ENCODE measurements at regions not wholly inside any gene's neighbourhood (a gene's known extent, or its start where the extent isn't known, plus 50 kb on each side); places are given as distances from the start of the nearest gene placed in this dataset.

GRCh38 chr4:11693693-11694092 is 265.0 kb upstream of the HS3ST1 start:
- no peak overlapping the region for H2AFZ ChIP-seq (ENCODE audit: low read length)
- H2BK5ac ChIP-seq (ENCODE audit: low read depth, low read length): no peak overlapping the region
- H2BK120ac ChIP-seq (replicated peaks; ENCODE audit: low read depth, low read length): no peak overlapping the region
- no peak overlapping the region for H3K4ac ChIP-seq (replicated peaks; ENCODE audit: insufficient read length, low read depth, low read length)
- no peaks in the 10 kb centered on the region for H3K79me2 ChIP-seq (ENCODE audit: control insufficient read depth in 1 of 2, insufficient read depth in 2 of 2, low read length in 2 of 2)
- no peak for TF ChIP-seq JUND (IDR thresholded peaks at IDR 0.05; ENCODE audit: low read length)
- H3K4me3 ChIP-seq (ENCODE audit: extremely low read depth in 1 of 4, insufficient read depth in 2 of 4, low read depth in 3 of 4, low read length in 4 of 4): no peak overlapping the region
- H4K5ac ChIP-seq (ENCODE audit: insufficient read length, low read depth, low read length): no peak overlapping the region
- no peak overlapping the region for H3K4me2 ChIP-seq (ENCODE audit: insufficient read depth in 1 of 2, low read depth in 2 of 2, low read length in 2 of 2)
- no peak overlapping the region for H3K9ac ChIP-seq (replicated peaks in 1 of 4; ENCODE audit: extremely low read depth in 1 of 4, low read depth in 3 of 4, low read length in 3 of 4)
- H3K27me3 ChIP-seq (replicated peaks in 1 of 4; ENCODE audit: control insufficient read depth in 3 of 4, extremely low read depth in 1 of 4, insufficient read depth in 3 of 4, low read length in 3 of 4): no peaks in the 10 kb centered on the region
- H3K4me1 ChIP-seq (replicated peaks in 1 of 4; ENCODE audit: control insufficient read depth in 3 of 4, insufficient read depth in 4 of 4, low read length in 3 of 4): no peaks in the 10 kb centered on the region
- H2BK15ac ChIP-seq (ENCODE audit: low read length): no peak overlapping the region
- no peak overlapping the region for H2AK5ac ChIP-seq (ENCODE audit: low read depth, low read length)
- H2BK12ac ChIP-seq (ENCODE audit: low read depth, low read length): no peak overlapping the region
- CTCF ChIA-PET (ENCODE audit: partially characterized antibody): interaction anchor here (0.6 kb wide), 1 partner anchor 882 kb away, joined by 3 read pairs; no protein-coding TSS in a partner anchor
- H3K18ac ChIP-seq (ENCODE audit: extremely low read depth, low read length): no peak overlapping the region
- H3K79me1 ChIP-seq (ENCODE audit: low read depth, low read length): no peaks in the 10 kb centered on the region
- FAIRE-seq (no peak), DNase-seq (ENCODE audit: low read depth in 1 of 2, low spot score in 2 of 2) (no peak)
- WGBS, 2 experiments (ENCODE audit: extremely low coverage in 1 of 2, insufficient coverage in 1 of 2, insufficient read length in 1 of 2, insufficient replicate concordance in 2 of 2, low coverage in 1 of 2, low lambda C conversion rate in 2 of 2, missing lambda C conversion rate in 1 of 2): 38% methylated on average over 2 of the region's 2 CpGs; no CpG with 5 or more reads in 1 of the 2 experiments
- no peaks in the 10 kb centered on the region for H3K23me2 ChIP-seq (ENCODE audit: low read depth, low read length)
- no peak overlapping the region for H3K14ac ChIP-seq (ENCODE audit: insufficient read length)
- POLR2A ChIA-PET (ENCODE audit: partially characterized antibody): no interaction called here
- H3K9me3 ChIP-seq (ENCODE audit: insufficient read depth in 2 of 2, low read depth in 1 of 2, low read length in 1 of 2): no peaks in the 10 kb centered on the region
- no peaks in the 10 kb centered on the region for H3K36me3 ChIP-seq (ENCODE audit: control insufficient read depth in 2 of 4, insufficient read depth in 4 of 4, low read length in 3 of 4)
- H4K91ac ChIP-seq (replicated peaks; ENCODE audit: insufficient read length, low read length): no peak overlapping the region
- no peak overlapping the region for H3K56ac ChIP-seq (replicated peaks; ENCODE audit: insufficient read length, low read depth, low read length)
- H3K27ac ChIP-seq (ENCODE audit: low read depth, low read length): no peak overlapping the region
- H4K8ac ChIP-seq (ENCODE audit: extremely low read depth, insufficient read depth, low read length): no peak overlapping the region
- no peak overlapping the region for H2BK20ac ChIP-seq (ENCODE audit: low read length)
- no peak overlapping the region for H3K23ac ChIP-seq (ENCODE audit: insufficient read length)
- H4K20me1 ChIP-seq (replicated peaks in 1 of 2; ENCODE audit: control insufficient read depth in 1 of 2, insufficient read depth in 2 of 2, low read length in 2 of 2): no peaks in the 10 kb centered on the region
